Dendritic cell treated with granulocyte-macrophage colony-stimulating factor and Interleukin-4, amounts not matched to agents 40 ng/mL and 50 ng/mL, for 4 days (primary cell): ENCODE measurements at regions not wholly inside any gene's neighbourhood (a gene's known extent, or its start where the extent isn't known, plus 50 kb on each side); places are given as distances from the start of the nearest gene placed in this dataset.
"Not testable (repeated sequence)": the region's sequence is repeated elsewhere in the genome, so short reads cannot be mapped to it uniquely, and the experiment has no call there.

Experiments
- H3K27ac Mint-ChIP-seq: one replicate; pipeline ENCODE4 v1.8.0; 2022; ENCODE audit warnings: mild to moderate bottlenecking, mixed read lengths
- H3K27me3 Mint-ChIP-seq: one replicate; pipeline ENCODE4 v1.8.0; 2022; ENCODE audit warnings: mild to moderate bottlenecking, mixed read lengths
- H3K36me3 Mint-ChIP-seq: one replicate; pipeline ENCODE4 v1.8.0; 2022; ENCODE audit warnings: low read depth, mixed read lengths
- H3K4me1 Mint-ChIP-seq: one replicate; pipeline ENCODE4 v1.8.0; 2022; ENCODE audit warnings: low read depth, mixed read lengths
- H3K4me3 Mint-ChIP-seq: one replicate; pipeline ENCODE4 v1.8.0; 2022; ENCODE audit warnings: mild to moderate bottlenecking, moderate library complexity, mixed read lengths
- H3K9me3 Mint-ChIP-seq: one replicate; pipeline ENCODE4 v1.8.0; 2022; ENCODE audit warnings: mixed read lengths
- intact Hi-C: fragments of 100-400 bp; cut with micrococcal nuclease; formaldehyde crosslinking; loops from one replicate; pipeline ENCODE4 v1.15.0; 2022

DNA sequence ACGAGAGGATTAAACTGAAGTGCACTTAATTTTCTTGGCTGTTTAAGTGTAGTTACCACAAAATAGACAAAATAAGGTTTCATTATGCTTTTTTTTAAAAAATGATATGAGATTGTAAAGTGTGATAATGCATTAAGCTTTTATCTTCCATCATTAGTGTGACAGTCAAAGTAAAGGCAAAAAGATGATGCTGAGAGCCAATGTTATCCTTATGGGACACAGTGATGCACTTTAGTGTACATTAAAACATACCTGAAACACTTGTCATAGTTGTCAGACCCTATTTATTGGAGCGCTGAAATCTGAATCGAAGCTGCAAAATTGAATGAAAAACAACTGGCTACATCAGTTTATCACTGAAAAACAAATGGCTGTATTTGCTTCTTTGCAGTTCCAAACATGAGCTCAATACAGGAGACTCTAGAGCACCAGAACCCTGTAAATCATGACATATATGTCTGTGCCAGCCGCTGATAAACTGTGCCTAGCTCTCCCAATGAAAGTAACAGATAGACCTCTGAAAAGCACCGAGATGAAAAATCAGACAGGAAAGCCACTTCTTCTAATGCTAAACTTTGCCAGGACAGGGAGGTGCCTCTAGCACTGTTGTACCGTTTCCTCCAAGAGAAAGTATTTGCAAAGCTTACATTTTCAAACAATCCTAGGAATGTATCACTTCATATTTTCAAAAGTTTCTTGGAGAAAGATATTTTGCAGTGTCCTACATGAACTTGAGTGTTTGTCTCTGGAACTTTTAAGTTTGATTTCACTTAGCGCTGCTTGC lies 120.7 kb upstream of the TMPRSS15 start:
- Mint-ChIP-seq H3K27me3 (no peaks in the 10 kb centered on the region), H3K4me1 (no peaks in the 10 kb centered on the region), H3K36me3 (no peaks in the 10 kb centered on the region), H3K27ac (no peak overlapping the region), H3K4me3 (no peak overlapping the region), H3K9me3 (no peaks in the 10 kb centered on the region)
- intact Hi-C loops = no loop called here

DNA sequence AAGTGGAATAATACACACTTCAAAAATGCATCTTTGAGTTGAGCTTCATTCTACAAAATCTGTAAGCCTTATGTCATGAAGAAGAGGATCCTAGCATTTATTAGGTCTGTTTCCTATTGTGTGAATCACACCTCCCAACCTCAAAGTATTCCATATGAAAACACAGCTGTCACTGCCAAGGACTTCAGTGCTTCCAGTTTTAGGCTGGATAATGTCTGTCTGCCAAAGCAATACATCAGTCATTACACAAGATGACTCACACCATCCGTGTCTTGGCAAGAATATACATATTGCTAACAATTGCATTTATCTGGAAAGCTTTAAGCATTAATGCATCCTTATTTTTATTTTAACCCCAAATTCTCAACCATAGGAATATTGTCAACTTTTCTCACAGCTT lies 125.7 kb upstream of the TMPRSS15 start:
- intact Hi-C loops = no loop called here
- Mint-ChIP-seq H3K4me1 (no peaks in the 10 kb centered on the region), H3K36me3 (no peaks in the 10 kb centered on the region), H3K27me3 (no peaks in the 10 kb centered on the region), H3K27ac (no peak overlapping the region), H3K4me3 (no peak overlapping the region), H3K9me3 (no peaks in the 10 kb centered on the region)

DNA sequence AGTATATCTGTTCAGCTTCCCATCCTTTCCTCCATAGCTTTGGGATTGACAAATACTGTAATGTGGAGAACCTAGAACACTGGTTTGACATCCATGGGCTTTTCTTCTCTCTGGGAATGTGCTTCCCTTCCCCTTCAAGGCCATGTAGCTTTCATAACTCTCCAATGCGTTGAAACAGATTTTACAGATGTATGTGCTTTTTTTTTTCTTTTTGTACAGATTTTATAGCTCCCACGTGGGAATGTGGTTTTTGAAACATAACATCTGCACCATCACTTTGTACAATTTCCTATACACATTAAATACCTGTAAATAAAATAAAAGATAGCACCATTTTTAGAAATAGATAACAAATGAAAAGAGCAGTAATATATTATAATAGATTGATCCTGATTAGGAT lies 138.5 kb upstream of the TMPRSS15 start:
- intact Hi-C loops = no loop called here
- H3K27ac Mint-ChIP-seq = no peak overlapping the region
- H3K4me3 Mint-ChIP-seq = no peak overlapping the region
- H3K36me3 Mint-ChIP-seq = no peaks in the 10 kb centered on the region
- H3K27me3 Mint-ChIP-seq = no peaks in the 10 kb centered on the region
- H3K4me1 Mint-ChIP-seq = no peaks in the 10 kb centered on the region
- H3K9me3 Mint-ChIP-seq = peaks cover 9% of the 10 kb centered on the region

DNA sequence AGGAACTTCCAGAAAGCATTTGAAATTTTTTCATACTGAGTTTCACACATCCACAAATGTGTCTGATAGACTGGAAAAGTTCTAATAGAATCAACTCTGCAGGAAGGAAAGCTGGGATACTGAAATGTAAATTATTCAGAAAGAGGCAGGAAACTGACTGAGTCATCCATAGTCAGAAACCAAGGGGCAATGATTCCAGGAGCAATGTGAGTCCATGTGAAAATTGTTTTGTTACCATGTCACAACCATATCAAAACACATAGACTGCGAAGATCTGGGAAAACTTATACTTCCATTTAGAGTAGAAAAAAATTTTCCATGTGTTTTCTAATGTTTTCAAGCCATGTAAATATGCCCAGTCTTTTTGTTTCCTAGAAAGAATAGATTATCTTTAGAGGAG lies 142.3 kb upstream of the TMPRSS15 start:
- Mint-ChIP-seq H3K4me1 (no peaks in the 10 kb centered on the region), H3K9me3 (peaks cover 9% of the 10 kb centered on the region), H3K36me3 (no peaks in the 10 kb centered on the region), H3K4me3 (no peak overlapping the region), H3K27ac (no peak overlapping the region), H3K27me3 (no peaks in the 10 kb centered on the region)
- intact Hi-C loops = no loop called here

DNA sequence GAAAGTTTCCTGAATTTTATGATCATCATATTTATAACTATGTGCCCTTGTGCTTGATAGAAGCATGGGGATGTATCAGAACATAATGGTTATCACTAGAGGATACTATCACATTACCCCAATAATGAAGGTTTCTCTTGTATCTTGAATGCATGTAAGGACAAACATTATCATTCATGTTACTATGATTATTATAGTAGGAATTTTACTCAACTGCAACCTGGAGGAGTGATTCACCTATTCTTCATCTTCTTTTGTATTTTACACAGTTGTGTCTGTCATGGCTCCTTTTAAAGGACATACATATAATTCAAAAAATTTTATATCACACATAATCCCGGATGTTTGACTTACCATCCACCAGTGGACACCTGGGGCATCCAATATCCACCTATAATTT lies 143.8 kb upstream of the TMPRSS15 start:
- no peak overlapping the region for H3K27ac Mint-ChIP-seq
- no peaks in the 10 kb centered on the region for H3K27me3 Mint-ChIP-seq
- intact Hi-C loops = no loop called here
- no peak overlapping the region for H3K4me3 Mint-ChIP-seq
- peaks cover 9% of the 10 kb centered on the region for H3K9me3 Mint-ChIP-seq
- no peaks in the 10 kb centered on the region for H3K36me3 Mint-ChIP-seq
- no peaks in the 10 kb centered on the region for H3K4me1 Mint-ChIP-seq

DNA sequence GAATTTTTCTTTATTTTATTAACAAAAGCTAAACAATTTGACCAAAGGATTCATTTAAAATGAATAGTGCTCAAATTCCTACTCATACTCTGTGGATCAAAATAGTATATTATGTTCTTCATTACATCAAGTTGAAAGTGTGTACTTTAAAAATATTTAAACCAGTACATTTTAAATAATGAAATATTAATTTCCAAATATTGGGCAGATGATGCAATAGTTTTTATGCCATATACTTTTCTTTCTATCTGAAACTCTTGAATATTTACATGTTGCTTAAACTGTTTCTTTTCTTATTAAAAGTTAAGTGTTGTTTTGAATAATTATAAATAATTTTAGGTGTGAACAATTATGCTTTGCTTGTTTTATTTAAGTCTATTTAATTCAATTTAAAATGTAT lies 144.7 kb upstream of the TMPRSS15 start:
- H3K4me3 Mint-ChIP-seq = no peak overlapping the region
- no peaks in the 10 kb centered on the region for H3K36me3 Mint-ChIP-seq
- no peak overlapping the region for H3K27ac Mint-ChIP-seq
- no peaks in the 10 kb centered on the region for H3K27me3 Mint-ChIP-seq
- H3K9me3 Mint-ChIP-seq = peaks cover 9% of the 10 kb centered on the region
- no peaks in the 10 kb centered on the region for H3K4me1 Mint-ChIP-seq
- intact Hi-C loops = no loop called here

DNA sequence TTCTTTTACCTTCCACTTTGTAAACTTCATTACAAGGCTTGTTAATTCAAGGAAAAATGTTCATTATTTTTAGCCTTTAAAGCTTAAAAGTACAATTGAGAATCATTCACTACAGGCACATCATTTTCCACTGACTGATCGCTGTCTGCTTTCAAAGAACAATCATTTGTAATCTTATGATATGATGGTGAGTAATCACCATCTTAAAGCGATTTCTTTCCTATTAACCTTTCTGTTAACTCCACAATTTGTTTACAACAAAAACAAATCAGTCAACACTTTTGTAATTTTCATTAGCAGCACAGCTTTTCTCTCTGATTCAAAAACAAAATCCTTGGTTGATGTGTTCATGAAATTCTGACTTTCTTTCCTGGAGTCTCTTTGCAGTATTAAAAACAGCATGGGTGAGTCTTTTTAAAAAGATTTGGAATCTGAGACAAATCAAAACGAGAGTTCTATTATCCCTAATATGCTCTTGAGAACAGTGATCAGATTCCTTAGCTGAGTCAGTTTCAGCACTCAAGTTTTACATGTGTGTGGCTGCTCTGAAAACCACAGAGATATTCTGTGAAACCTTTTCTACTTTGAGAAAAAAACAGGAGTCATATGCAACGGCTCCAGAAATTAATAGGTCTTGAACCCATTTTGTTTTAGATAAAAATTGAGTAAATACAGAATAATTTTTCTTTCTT lies 145.8 kb upstream of the TMPRSS15 start:
- Mint-ChIP-seq H3K4me1 (no peaks in the 10 kb centered on the region), H3K4me3 (no peak overlapping the region), H3K36me3 (no peaks in the 10 kb centered on the region), H3K27ac (no peak overlapping the region), H3K27me3 (no peaks in the 10 kb centered on the region), H3K9me3 (peaks cover 9% of the 10 kb centered on the region)
- intact Hi-C loops = no loop called here

DNA sequence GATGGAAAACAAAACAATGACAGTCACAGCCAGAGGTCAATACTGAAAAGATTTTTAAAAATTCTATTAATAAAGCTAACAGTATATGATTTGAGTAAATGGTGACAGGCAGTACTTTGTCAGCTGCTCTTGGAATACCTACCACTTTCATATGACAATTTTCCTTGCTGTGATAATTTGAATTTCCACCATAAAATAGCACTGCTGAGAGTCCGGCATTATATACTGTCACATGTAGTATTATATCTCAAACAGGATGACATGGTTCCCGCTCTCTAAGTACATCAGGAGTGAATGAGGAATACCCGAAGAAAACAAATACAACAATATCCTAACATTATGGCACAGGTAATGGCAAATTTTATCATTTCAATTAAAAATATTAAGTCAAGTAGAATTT lies 146.8 kb upstream of the TMPRSS15 start:
- H3K4me1 Mint-ChIP-seq = no peaks in the 10 kb centered on the region
- H3K9me3 Mint-ChIP-seq = peaks cover under 1% of the 10 kb centered on the region
- H3K27me3 Mint-ChIP-seq = no peaks in the 10 kb centered on the region
- intact Hi-C loops = no loop called here
- no peak overlapping the region for H3K4me3 Mint-ChIP-seq
- H3K36me3 Mint-ChIP-seq = no peaks in the 10 kb centered on the region
- no peak overlapping the region for H3K27ac Mint-ChIP-seq

DNA sequence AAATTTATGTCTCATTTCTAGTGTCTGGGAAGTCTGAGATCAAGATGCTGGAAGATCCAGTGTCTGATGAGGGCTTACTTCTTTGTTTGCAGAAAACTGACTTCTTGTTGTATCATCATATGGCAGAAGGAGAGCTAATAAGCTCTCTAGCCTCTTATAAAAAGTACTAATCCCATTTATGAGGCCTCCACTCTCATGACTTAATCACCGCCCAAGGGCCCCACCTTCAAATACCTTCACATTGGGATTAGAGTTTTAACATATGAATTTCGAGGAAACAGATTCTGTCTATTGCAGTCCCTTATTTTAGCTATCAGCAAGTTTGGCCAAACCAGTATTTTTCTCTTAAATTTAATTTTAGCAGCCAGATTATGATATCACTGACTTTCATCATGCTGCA lies 150.2 kb upstream of the TMPRSS15 start:
- H3K4me3 Mint-ChIP-seq = no peak overlapping the region
- no peaks in the 10 kb centered on the region for H3K36me3 Mint-ChIP-seq
- no peak overlapping the region for H3K27ac Mint-ChIP-seq
- no peaks in the 10 kb centered on the region for H3K4me1 Mint-ChIP-seq
- intact Hi-C loops = no loop called here
- no peaks in the 10 kb centered on the region for H3K27me3 Mint-ChIP-seq
- peaks cover 10% of the 10 kb centered on the region for H3K9me3 Mint-ChIP-seq

DNA sequence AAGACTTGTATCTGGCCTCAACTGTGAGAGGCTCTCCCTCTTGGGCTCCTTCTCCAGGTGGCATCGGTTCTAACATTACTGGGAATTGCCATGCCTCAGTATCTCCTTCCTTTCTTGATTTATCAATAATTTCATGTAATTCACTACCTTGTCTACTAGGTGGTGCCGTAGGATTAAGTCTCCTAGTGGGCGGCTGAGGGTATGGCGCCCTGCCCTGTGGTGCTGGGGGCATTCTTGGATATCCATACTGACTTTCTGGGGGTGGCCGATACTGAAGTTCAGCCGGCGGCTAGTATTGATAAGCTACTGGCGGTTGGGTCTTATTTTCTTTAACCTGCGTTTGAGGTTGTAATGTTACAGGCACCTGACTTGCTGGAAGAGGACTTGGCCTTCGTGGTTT lies 164.2 kb upstream of the TMPRSS15 start:
- H3K9me3 Mint-ChIP-seq, H3K4me1 Mint-ChIP-seq, H3K36me3 Mint-ChIP-seq, H3K27me3 Mint-ChIP-seq, H3K4me3 Mint-ChIP-seq, H3K27ac Mint-ChIP-seq, intact Hi-C loops: not testable (repeated sequence)

DNA sequence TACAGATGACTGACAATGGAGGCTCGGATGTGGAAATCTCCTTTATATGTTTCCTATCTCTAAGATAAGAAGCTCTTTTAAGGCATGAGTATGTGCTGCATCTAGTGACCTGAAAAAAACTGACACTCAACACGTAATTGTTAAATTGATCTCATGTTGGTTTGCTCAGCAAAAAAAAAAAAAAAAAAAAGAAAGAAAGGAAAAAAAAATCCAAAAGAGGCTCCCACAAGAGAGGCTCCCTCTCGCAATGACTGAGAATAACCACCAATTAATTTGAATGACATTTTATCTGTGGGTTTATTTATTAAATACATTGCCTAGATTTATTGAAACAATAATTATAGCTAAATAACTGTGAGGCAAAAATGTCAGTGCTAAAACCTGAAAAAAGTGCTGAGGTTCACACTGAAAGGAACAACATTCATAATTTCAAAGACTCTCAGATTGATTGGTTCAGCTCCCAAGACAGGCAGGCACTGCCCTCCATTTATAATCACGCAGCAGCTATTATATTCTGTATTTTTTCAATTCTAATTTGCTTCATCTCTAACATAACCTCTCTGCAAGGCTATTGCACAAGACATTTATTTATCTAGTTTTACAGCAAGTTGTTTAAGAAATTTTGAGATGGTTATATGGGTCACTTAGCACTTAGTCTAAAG lies 184.5 kb upstream of the TMPRSS15 start:
- Mint-ChIP-seq H3K36me3 (no peaks in the 10 kb centered on the region), H3K27me3 (no peaks in the 10 kb centered on the region), H3K4me3 (no peak overlapping the region), H3K27ac (no peak overlapping the region), H3K4me1 (no peaks in the 10 kb centered on the region), H3K9me3 (peaks cover 27% of the 10 kb centered on the region)
- intact Hi-C loops = no loop called here

DNA sequence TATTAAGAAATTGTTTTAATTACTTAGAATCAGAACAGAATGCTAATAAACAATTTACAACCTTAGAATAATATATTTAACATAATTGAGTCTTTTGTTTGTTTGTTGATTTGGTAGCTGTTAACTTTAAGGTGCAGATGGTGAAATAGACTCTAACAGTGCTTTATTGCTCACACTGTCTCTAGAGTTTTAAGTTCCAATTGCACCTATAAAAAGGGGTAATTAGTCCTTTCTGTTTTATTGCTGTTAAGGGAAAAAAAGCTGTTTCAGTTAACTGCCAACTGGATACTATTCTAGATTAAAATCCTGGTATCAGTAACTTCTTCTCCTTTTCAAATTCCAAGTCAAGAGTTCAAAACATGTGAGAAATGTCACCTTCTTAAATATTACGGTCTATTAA lies 197.6 kb upstream of the TMPRSS15 start:
- Mint-ChIP-seq H3K9me3 (no peaks in the 10 kb centered on the region), H3K27ac (no peak overlapping the region), H3K27me3 (no peaks in the 10 kb centered on the region), H3K4me3 (no peak overlapping the region), H3K36me3 (no peaks in the 10 kb centered on the region), H3K4me1 (no peaks in the 10 kb centered on the region)
- intact Hi-C loops = no loop called here

DNA sequence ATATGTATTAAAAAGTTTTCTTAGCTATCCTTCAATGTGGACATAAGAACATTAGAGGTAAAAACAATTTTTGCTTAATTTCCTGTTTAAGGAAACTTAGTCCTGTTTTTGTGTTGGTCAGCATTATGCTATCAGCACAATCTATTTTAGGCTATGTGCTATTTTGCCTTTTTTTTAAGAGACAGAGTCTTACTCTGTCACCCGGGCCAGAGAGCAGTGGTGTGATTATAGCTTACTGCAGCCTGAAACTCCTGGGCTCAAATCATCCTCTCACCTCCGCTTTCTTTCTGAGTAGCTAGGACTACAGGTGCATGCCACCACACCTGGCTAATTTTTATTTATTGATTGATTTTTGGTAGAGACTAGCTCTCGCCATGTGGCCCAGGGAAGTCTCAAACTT lies 199.1 kb upstream of the TMPRSS15 start:
- Mint-ChIP-seq H3K4me1 (no peaks in the 10 kb centered on the region), H3K4me3 (no peak overlapping the region), H3K27me3 (no peaks in the 10 kb centered on the region), H3K9me3 (no peaks in the 10 kb centered on the region), H3K27ac (no peak overlapping the region), H3K36me3 (no peaks in the 10 kb centered on the region)
- intact Hi-C loops = no loop called here

DNA sequence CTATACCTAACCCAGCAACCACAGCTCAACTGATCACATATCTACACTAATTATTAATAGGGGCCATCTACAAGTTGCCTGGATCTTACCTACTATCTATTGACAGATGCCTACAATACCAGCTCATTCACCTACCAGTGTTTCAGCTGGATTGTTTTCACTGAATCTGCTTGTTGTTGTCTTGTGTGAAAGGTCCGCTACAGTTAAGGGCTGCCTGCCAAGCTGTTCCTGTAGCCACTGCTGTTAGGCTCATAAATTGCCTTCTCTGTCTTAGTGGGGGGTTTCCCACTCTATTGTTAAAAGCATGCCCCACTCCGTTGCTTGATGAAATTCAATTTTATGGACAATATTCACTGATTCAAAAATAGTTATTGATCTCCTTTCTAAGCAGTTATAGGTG lies 199.7 kb upstream of the TMPRSS15 start:
- no peaks in the 10 kb centered on the region for H3K27me3 Mint-ChIP-seq
- H3K36me3 Mint-ChIP-seq = no peaks in the 10 kb centered on the region
- H3K9me3 Mint-ChIP-seq = no peaks in the 10 kb centered on the region
- intact Hi-C loops = no loop called here
- no peak overlapping the region for H3K27ac Mint-ChIP-seq
- no peak overlapping the region for H3K4me3 Mint-ChIP-seq
- no peaks in the 10 kb centered on the region for H3K4me1 Mint-ChIP-seq
